22Rv1 (cell line): ENCODE measurements at regions not wholly inside any gene's neighbourhood (a gene's known extent, or its start where the extent isn't known, plus 50 kb on each side); places are given as distances from the start of the nearest gene placed in this dataset.

ENCODE experiments used
- H3K27ac ChIP-seq: fragments of 450-650 bp; 2 replicates; pipeline ENCODE4 v1.5.1; 2017
- ZFX ChIP-seq: fragments of 450-650 bp; IDR thresholded peaks from 2 replicates; pipeline ENCODE4 v1.6.1; 2017; ENCODE audit warnings: antibody characterized with exemption, borderline replicate concordance
- TF ChIP-seq, protein P1 (sequence below): fragments of 450-650 bp; IDR thresholded peaks from 2 replicates; pipeline ENCODE4 v1.5.1; 2017; ENCODE audit warnings: mild to moderate bottlenecking

DNA sequence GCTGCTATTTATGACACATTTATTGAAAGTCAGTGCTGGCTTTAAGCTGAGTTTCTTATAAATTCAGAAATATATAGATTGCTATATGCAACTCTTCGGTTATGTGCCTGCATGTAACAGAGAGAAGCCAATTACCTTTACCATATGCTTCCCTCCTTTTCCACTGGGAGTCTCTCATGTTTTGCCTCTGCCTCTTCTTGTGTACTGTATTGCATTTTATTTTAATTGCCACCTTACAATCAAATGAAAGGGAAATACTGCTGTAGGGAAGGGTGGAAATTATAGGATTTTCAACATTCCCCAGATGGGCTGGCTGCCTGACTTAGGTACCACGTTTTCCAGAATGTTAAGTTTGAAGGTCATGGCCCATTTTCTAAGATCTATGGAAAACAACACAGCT lies 655.4 kb upstream of the SLIT2 start:
- TF ChIP-seq ZFX, result no peak
- TF ChIP-seq, protein P1, sequence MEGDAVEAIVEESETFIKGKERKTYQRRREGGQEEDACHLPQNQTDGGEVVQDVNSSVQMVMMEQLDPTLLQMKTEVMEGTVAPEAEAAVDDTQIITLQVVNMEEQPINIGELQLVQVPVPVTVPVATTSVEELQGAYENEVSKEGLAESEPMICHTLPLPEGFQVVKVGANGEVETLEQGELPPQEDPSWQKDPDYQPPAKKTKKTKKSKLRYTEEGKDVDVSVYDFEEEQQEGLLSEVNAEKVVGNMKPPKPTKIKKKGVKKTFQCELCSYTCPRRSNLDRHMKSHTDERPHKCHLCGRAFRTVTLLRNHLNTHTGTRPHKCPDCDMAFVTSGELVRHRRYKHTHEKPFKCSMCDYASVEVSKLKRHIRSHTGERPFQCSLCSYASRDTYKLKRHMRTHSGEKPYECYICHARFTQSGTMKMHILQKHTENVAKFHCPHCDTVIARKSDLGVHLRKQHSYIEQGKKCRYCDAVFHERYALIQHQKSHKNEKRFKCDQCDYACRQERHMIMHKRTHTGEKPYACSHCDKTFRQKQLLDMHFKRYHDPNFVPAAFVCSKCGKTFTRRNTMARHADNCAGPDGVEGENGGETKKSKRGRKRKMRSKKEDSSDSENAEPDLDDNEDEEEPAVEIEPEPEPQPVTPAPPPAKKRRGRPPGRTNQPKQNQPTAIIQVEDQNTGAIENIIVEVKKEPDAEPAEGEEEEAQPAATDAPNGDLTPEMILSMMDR, result no peak
- no peak overlapping the region for H3K27ac ChIP-seq

DNA sequence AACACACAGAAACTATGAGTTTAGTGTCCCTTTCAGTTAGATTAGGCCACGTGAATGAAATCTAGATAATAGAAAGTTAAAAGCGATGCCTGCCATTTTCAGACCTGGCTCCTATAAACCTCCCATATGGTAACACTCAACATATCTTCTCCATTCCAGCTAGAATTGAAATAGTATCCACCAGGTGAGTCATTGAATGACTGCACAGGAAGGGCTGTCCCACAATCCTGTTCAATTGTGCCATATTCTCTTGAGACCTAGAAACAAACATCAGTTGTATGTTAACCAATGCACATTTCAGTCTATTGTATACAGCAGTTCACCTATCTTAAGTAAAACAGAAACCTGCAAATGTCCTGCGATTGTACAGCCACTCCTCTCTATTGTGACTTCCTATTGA lies 659.3 kb upstream of the SLIT2 start:
- H3K27ac ChIP-seq, result no peak overlapping the region
- TF ChIP-seq, protein P1, result no peak
- TF ChIP-seq ZFX, result no peak

DNA sequence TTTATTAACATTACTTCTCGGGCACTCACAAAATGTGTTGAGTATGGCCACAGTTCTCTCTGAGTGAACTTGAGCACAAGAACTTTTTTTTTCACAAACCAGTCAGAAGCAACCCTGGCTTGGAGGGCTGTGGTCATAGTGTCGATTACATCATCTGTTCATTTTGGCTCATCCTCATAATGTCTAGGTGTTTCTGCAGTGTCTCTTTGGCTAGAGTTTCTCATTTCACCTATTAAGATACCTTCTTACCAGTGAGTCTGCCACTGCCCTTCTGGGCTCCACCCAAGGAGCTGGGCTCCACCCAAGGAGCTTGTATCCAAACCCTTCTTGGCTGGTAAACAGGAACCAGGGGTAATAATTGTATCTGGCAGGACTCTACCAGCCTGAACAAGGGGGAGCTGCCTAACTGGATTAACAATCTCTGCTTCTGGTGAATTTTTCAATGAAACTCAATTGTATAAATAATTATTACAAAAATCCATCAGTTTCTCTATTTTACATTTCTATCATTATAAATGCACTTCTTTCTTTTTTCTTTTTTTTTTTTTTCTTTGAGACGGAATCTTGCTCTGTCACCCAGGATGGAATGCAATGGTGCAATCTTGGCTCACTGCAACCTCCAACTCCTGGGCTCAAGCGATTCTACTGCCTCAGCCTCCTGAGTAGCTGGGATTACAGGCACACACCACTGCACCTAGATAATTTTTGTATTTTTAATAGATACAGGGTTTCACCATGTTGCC lies 667.7 kb upstream of the SLIT2 start:
- TF ChIP-seq, protein P1, result no peak
- TF ChIP-seq ZFX, result no peak
- H3K27ac ChIP-seq, result no peak overlapping the region

DNA sequence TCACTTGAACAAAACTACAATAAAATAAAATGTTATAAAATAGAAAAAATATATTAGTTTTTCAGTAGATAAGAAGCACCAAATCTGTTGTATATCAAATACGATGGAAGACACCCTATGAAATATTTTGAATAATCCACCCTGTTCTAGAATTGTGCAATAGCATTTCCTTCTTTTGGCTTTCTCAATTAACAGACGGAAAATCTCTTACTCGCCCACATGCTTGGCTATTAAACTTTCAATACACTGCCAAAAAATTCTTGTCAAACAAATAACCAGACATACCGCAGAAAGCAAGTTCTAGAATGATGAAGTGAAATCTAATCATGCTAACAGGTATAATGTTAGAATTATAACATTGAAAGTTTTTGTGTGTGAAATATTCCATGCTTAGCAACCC lies 671.6 kb upstream of the SLIT2 start:
- no peak for TF ChIP-seq ZFX
- TF ChIP-seq, protein P1, result no peak
- H3K27ac ChIP-seq, result no peak overlapping the region

DNA sequence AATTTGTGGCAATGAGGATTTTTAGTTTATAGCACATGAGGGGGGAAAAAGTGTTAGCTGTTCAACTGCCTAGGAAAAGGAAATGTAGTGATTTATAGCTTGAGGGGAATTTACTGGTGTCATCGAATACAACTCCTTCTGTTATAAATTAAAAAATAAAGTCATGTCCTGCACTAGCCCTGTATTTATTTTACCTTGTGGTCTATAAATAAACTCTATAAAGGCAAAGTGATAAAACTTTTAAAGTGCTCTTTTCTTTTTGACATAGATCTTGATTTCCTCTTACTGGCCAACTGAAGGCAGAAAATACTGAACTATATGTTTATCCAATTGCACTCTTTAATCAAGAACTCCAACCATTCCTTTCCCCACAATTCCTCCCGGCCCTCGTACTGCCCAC lies 672.1 kb upstream of the SLIT2 start:
- TF ChIP-seq, protein P1, result no peak
- TF ChIP-seq ZFX, result no peak
- no peak overlapping the region for H3K27ac ChIP-seq

DNA sequence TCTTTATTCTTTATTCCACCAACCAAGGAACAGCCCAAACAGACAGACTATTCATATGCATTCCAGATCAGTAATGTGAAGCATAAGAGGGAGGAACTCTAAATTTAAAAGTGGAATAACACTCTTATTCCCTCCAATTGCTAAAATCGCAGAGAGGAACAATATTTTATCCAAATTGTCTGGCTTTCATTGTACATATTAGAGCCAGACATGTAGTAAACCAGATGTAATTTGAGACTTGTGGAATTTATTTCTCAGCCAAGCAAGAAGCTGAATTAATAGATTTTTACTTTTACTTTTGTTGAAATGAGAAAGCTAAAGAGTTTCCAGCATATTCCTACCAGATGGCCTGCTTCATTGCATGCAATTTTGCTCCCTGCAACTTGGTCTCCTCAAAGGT lies 674.6 kb upstream of the SLIT2 start:
- H3K27ac ChIP-seq, result no peak overlapping the region
- TF ChIP-seq ZFX, result no peak
- TF ChIP-seq, protein P1, result no peak

DNA sequence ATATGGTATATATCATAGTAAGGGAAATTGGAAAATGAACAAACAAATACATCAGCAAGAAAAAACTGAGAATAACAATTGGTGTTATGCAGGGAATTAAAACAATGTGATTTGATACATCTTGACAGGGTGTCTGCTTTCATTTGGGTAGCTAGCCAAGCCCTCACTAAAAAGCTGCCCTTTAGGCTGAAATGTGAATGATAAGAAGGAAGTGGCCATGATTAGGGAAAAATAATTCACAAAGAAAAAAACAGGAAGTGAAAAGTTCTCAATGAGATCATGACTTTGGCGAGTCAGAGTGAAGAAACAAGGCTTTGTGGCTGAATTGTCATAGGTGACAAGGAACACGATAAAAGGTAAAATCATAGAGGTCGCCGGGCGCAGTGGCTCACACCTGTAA lies 675.8 kb upstream of the SLIT2 start:
- TF ChIP-seq ZFX, result no peak
- TF ChIP-seq, protein P1, result no peak
- no peak overlapping the region for H3K27ac ChIP-seq
